Ectodermal cell (in vitro differentiated cells): ENCODE measurements at regions not wholly inside any gene's neighbourhood (a gene's known extent, or its start where the extent isn't known, plus 50 kb on each side); places are given as distances from the start of the nearest gene placed in this dataset.

Source experiments
- H3K27ac ChIP-seq: 2 replicates; pipeline ENCODE4 v1.7.0; 2013; ENCODE audit warnings: mild to moderate bottlenecking, low read depth, low read length; ENCODE audit not compliant: insufficient read depth, poor library complexity, severe bottlenecking
- H3K27me3 ChIP-seq: 2 replicates; pipeline ENCODE4 v1.7.0; 2013; ENCODE audit warnings: mild to moderate bottlenecking, low read length; ENCODE audit not compliant: insufficient read depth, control insufficient read depth, poor library complexity, severe bottlenecking
- H3K36me3 ChIP-seq: one replicate; pipeline ENCODE4 v1.7.0; 2013; ENCODE audit warnings: low read length; ENCODE audit not compliant: control insufficient read depth, insufficient read depth
- H3K4me1 ChIP-seq: one replicate; pipeline ENCODE4 v1.7.0; 2013; ENCODE audit warnings: low read length; ENCODE audit not compliant: control insufficient read depth, insufficient read depth
- H3K4me3 ChIP-seq: 2 replicates; pipeline ENCODE4 v1.7.0; 2013; ENCODE audit warnings: low read depth, low read length, control low read depth; ENCODE audit not compliant: insufficient read depth
- H3K9me3 ChIP-seq: 2 replicates; pipeline ENCODE4 v1.7.0; 2013; ENCODE audit warnings: mild to moderate bottlenecking, low read length, moderate library complexity; ENCODE audit not compliant: control insufficient read depth
- WGBS, 2 experiments: methylation state at CpG; one replicate each; pipeline ENCODE4 v1.1.7; 2013; ENCODE audit warnings: missing lambda C conversion rate in 2 of 2; 5-methylcytosine and 5-hydroxymethylcytosine counted together

DNA sequence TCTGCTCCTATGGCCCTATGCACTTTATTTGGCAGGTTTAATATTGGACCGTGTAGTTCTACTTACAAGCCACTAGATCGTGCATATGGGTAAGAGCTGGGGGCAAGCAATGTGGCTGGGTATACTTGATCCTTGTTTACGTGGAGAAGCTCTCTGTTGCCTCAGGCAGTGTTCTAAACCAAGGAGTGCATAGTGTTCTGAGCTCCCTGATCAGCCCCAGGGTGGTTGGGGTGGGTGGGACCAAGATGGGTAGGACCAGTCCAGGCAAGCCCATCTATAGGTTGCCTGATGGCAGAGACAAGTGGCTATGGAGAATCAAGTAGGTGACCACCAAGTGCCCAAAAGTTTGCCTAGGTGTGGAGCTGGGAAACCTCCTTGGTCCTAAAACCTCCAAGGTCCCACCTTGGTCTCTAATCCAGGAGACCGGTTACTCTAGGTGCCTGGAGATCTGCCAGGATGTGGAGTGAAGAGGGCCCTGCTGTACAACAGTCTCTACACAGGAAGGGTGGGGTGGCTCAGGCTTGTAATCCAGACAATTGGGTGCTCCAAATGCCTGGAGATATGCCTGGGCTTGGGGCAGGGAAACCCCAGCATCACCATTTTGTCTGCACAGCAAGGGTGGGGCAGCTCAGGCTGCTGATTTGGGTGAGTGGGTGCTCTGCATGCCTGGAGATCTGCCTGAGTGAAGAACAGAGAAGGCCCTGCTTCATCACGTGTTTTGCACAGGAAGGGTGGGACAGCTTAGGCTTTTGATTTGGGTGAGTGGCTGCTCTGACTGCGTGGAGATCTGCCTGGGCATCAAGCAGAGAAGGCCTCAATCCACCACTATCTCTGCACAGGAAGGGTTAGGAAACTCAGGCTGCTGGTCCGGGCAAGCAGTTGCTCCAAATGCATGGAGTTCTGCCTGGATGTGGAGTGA is 659.8 kb downstream of the TLE4 start:
- Histone ChIP-seq H3K27me3 (no peaks in the 10 kb centered on the region), H3K36me3 (no peaks in the 10 kb centered on the region), H3K9me3 (no peaks in the 10 kb centered on the region), H3K27ac (no peak overlapping the region), H3K4me1 (no peaks in the 10 kb centered on the region), H3K4me3 (no peak overlapping the region)
- 90% methylated on average over 7 of the region's 7 CpGs for WGBS, 2 experiments

DNA sequence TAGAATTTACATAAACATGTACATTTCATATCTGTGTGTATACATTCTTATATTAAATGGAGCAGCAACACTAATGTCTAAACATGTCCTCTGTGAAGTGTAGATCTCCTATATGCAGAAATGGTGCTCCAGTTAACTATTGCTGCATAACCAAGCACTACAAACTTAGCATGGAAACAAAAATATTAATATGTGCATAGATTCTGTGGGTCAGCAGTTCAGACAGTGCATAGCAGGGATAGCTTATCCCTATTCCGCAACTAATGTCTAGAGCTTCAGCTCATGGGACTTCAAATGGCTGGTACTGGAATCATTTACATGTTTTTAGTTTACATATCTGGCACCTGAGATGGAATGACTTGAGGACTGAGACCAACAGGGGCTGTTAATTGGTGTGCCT is 652.1 kb downstream of the TLE4 start:
- no peaks in the 10 kb centered on the region for H3K36me3 ChIP-seq
- WGBS, 2 experiments = 96 to 98% methylated on average over 1 of the region's 1 CpG
- H3K27ac ChIP-seq = no peak overlapping the region
- no peaks in the 10 kb centered on the region for H3K4me1 ChIP-seq
- no peak overlapping the region for H3K4me3 ChIP-seq
- H3K27me3 ChIP-seq = no peaks in the 10 kb centered on the region
- no peaks in the 10 kb centered on the region for H3K9me3 ChIP-seq

DNA sequence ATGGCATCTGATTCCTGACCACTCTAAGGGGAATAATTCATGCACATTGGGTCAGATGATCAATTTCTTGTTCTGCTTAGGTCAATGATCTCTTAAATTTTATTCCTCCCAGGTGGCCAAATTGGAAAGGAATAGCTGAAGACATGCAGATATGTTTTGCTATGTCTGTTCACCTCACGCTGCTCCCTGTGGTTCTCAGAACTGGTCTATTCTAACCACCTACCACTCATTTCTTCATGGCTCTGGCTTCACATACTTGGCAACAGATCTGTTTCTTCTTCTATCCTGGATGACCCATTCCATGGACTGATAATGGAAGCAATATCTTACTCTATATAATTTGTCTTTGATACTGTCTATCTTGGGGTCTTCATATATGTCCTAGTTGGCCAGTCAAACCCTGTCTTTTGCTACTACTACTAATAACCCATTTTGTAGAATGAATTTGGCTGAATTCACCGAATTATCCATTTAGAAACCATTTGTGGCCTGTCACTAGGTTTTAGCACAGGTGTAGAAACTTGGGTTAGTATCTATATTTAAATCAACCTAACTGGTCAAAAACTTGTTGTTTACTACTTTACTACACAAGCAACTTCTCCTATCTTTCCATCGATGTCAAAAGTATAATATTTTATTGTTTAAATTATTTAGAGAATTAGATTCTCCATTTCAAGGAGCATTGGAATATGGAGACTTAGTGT is 650.9 kb downstream of the TLE4 start:
- no peaks in the 10 kb centered on the region for H3K36me3 ChIP-seq
- no peaks in the 10 kb centered on the region for H3K27me3 ChIP-seq
- no peak overlapping the region for H3K4me3 ChIP-seq
- no peak overlapping the region for H3K27ac ChIP-seq
- WGBS, 2 experiments = 99 to 100% methylated on average over 1 to 2 of the region's 3 CpGs
- H3K4me1 ChIP-seq = no peaks in the 10 kb centered on the region
- no peaks in the 10 kb centered on the region for H3K9me3 ChIP-seq

- Histone ChIP-seq H3K9me3 (no peaks in the 10 kb centered on the region), H3K27ac (no peak overlapping the region), H3K4me1 (no peaks in the 10 kb centered on the region), H3K4me3 (no peak overlapping the region), H3K27me3 (no peaks in the 10 kb centered on the region), H3K36me3 (no peaks in the 10 kb centered on the region)
- 86 to 88% methylated on average over 6 of the region's 6 CpGs for WGBS, 2 experiments
These were observed 646.6 kb downstream of the TLE4 start for GRCh38 chr9:80218328-80218727.

DNA sequence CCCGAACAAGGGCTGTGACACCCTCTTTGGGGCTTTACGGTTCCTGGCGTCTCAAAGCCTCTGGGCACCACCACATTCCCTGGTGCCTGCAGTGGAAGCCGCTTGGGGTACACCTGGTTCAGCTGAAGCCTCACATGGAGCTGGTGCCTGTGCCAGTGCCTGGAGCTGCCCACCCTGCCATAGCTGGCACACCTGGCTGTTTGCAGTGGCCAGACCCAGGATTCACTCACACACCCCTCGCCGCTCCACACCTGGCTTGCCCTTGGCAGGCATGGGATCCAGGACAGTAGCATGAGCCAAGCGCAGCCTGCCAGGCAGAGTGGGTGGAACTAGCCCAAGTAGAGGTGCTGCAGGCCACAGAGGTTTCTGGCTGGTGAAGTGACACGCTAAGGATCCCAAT is 641.8 kb downstream of the TLE4 start:
- H3K27ac ChIP-seq = no peak overlapping the region
- H3K4me1 ChIP-seq = no peaks in the 10 kb centered on the region
- no peaks in the 10 kb centered on the region for H3K36me3 ChIP-seq
- 94 to 96% methylated on average over 8 of the region's 8 CpGs for whole genome bisulfite sequencing, 2 experiments
- H3K9me3 ChIP-seq = no peaks in the 10 kb centered on the region
- H3K27me3 ChIP-seq = no peaks in the 10 kb centered on the region
- no peak overlapping the region for H3K4me3 ChIP-seq

- no peaks in the 10 kb centered on the region for H3K27me3 ChIP-seq
- no peak overlapping the region for H3K27ac ChIP-seq
- no peaks in the 10 kb centered on the region for H3K9me3 ChIP-seq
- H3K4me1 ChIP-seq = no peaks in the 10 kb centered on the region
- H3K36me3 ChIP-seq = no peaks in the 10 kb centered on the region
- H3K4me3 ChIP-seq = no peak overlapping the region
These were observed 636.9 kb downstream of the TLE4 start for GRCh38 chr9:80208696-80209095.

DNA sequence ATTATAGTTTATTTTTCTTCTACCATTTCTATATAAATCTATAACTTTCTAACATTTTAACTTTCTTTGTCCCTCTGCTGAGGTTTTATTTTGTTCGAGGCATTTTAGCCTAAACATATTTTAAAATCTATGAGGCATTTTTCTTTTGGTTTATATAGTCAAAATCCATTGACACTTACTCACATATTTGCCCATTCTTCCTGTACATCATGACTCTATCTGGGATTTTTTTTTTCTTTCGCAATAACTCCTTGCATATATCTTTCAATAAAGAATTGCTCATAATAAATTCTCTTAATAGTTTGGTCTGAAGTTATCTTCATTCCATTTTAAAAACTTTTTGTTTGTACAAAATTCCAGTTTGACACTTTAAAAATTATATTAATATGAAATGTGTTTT is 632.3 kb downstream of the TLE4 start:
- no peak overlapping the region for H3K27ac ChIP-seq
- H3K36me3 ChIP-seq = no peaks in the 10 kb centered on the region
- no peaks in the 10 kb centered on the region for H3K9me3 ChIP-seq
- 100% methylated on average over 1 to 2 of the region's 2 CpGs for WGBS, 2 experiments
- H3K4me3 ChIP-seq = no peak overlapping the region
- no peaks in the 10 kb centered on the region for H3K4me1 ChIP-seq
- H3K27me3 ChIP-seq = no peaks in the 10 kb centered on the region

DNA sequence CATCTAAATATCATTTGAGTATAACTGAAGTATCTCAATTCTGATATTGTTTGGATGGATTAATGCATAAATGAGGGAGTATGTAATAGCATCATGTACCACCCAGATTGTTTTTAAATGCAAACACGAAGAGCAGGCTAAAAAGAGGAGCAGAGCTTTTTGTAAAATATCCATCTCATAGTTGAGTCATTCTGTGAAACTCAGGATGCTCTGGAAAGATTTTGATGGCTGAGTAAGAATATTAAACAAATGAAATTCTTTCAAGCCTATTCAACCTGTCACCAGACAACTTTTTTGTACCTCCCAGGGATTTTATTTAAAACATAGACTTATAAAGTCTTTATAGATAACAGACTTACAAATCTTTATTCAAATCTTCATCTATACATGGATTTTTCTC is 625.9 kb downstream of the TLE4 start:
- H3K9me3 ChIP-seq = no peaks in the 10 kb centered on the region
- H3K27ac ChIP-seq = no peak overlapping the region
- 74 to 100% methylated on average over 1 of the region's 1 CpG for WGBS, 2 experiments

GRCh38 chr9:80191108-80191507 is 619.3 kb downstream of the TLE4 start:
- H3K36me3 ChIP-seq = no peaks in the 10 kb centered on the region
- H3K27ac ChIP-seq = no peak overlapping the region
- no peaks in the 10 kb centered on the region for H3K9me3 ChIP-seq
- no peak overlapping the region for H3K4me3 ChIP-seq
- H3K4me1 ChIP-seq = no peaks in the 10 kb centered on the region
- no peaks in the 10 kb centered on the region for H3K27me3 ChIP-seq

More for the DNA sequence above, 625.9 kb downstream of the TLE4 start:
- Histone ChIP-seq H3K27me3 (no peaks in the 10 kb centered on the region), H3K36me3 (no peaks in the 10 kb centered on the region), H3K4me1 (no peaks in the 10 kb centered on the region), H3K4me3 (no peak overlapping the region)

DNA sequence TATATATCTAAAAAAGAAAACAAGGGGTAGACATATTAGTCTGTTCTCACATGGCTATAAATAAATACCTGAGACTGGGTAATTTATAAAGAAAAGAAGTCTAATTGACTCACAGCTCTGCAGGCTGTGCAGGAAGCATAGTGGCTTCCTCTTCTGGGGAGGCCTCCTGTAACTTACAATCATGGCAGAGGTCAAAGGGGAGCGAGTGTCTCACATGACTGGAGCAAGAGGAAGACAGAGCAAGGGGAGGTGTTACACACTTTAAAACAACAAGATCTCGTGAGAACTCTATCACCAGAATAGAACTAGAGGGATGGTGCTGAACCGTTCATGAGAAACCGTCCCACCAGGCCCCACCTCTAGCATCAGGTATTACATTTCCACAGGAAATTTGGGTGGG is 616.8 kb downstream of the TLE4 start:
- no peaks in the 10 kb centered on the region for H3K4me1 ChIP-seq
- H3K9me3 ChIP-seq = no peaks in the 10 kb centered on the region
- H3K27me3 ChIP-seq = no peaks in the 10 kb centered on the region
- 96 to 98% methylated on average over 4 of the region's 4 CpGs for WGBS, 2 experiments
- no peak overlapping the region for H3K4me3 ChIP-seq
- no peaks in the 10 kb centered on the region for H3K36me3 ChIP-seq
- H3K27ac ChIP-seq = no peak overlapping the region
